ENCODE measurements at regions not wholly inside any gene's neighbourhood (a gene's known extent, or its start where the extent isn't known, plus 50 kb on each side); places are given as distances from the start of the nearest gene placed in this dataset.

GRCh38 chr10:130409931-130410330 lies 273.7 kb downstream of the GLRX3 start:
- H3K4me3 ChIP-seq (ENCODE audit: insufficient read depth, low read depth, low read length, poor library complexity, severe bottlenecking): no peak overlapping the region
- no peaks in the 10 kb centered on the region for H3K9me3 ChIP-seq (ENCODE audit: control insufficient read depth, low read length)
- H3K27ac ChIP-seq (ENCODE audit: insufficient read depth, low read length, poor library complexity, severe bottlenecking): no peak overlapping the region
- H3K36me3 ChIP-seq (ENCODE audit: control insufficient read depth, insufficient read depth, low read length): no peaks in the 10 kb centered on the region
- no peaks in the 10 kb centered on the region for H3K27me3 ChIP-seq (replicated peaks; ENCODE audit: control insufficient read depth, insufficient read depth, low read length, poor library complexity, severe bottlenecking)
- no peaks in the 10 kb centered on the region for H3K4me1 ChIP-seq (ENCODE audit: control insufficient read depth, insufficient read depth, low read length, poor library complexity, severe bottlenecking)
- no peak for DNase-seq

GRCh38 chr10:130411496-130412085 lies 275.4 kb downstream of the GLRX3 start:
- DNase-seq: no peak

GRCh38 chr10:130412317-130412716 lies 276.1 kb downstream of the GLRX3 start:
- Histone ChIP-seq H3K27ac (ENCODE audit: insufficient read depth, low read length, poor library complexity, severe bottlenecking) (no peak overlapping the region), H3K27me3 (replicated peaks; ENCODE audit: control insufficient read depth, insufficient read depth, low read length, poor library complexity, severe bottlenecking) (no peaks in the 10 kb centered on the region), H3K4me3 (ENCODE audit: insufficient read depth, low read depth, low read length, poor library complexity, severe bottlenecking) (no peak overlapping the region), H3K4me1 (ENCODE audit: control insufficient read depth, insufficient read depth, low read length, poor library complexity, severe bottlenecking) (no peaks in the 10 kb centered on the region), H3K9me3 (ENCODE audit: control insufficient read depth, low read length) (no peaks in the 10 kb centered on the region), H3K36me3 (ENCODE audit: control insufficient read depth, insufficient read depth, low read length) (no peaks in the 10 kb centered on the region)
- DNase-seq: no peak

More at GRCh38 chr10:130411496-130412085, 275.4 kb downstream of the GLRX3 start:
- no peaks in the 10 kb centered on the region for H3K36me3 ChIP-seq (ENCODE audit: control insufficient read depth, insufficient read depth, low read length)
- no peak overlapping the region for H3K4me3 ChIP-seq (ENCODE audit: insufficient read depth, low read depth, low read length, poor library complexity, severe bottlenecking)
- no peaks in the 10 kb centered on the region for H3K9me3 ChIP-seq (ENCODE audit: control insufficient read depth, low read length)
- H3K27ac ChIP-seq (ENCODE audit: insufficient read depth, low read length, poor library complexity, severe bottlenecking): no peak overlapping the region
- no peaks in the 10 kb centered on the region for H3K27me3 ChIP-seq (replicated peaks; ENCODE audit: control insufficient read depth, insufficient read depth, low read length, poor library complexity, severe bottlenecking)
- H3K4me1 ChIP-seq (ENCODE audit: control insufficient read depth, insufficient read depth, low read length, poor library complexity, severe bottlenecking): no peaks in the 10 kb centered on the region

GRCh38 chr10:130416334-130417150 lies 280.4 kb downstream of the GLRX3 start:
- Histone ChIP-seq H3K36me3 (ENCODE audit: control insufficient read depth, insufficient read depth, low read length) (no peaks in the 10 kb centered on the region), H3K27ac (ENCODE audit: insufficient read depth, low read length, poor library complexity, severe bottlenecking) (no peak overlapping the region), H3K9me3 (ENCODE audit: control insufficient read depth, low read length) (no peaks in the 10 kb centered on the region), H3K27me3 (replicated peaks; ENCODE audit: control insufficient read depth, insufficient read depth, low read length, poor library complexity, severe bottlenecking) (no peaks in the 10 kb centered on the region), H3K4me1 (ENCODE audit: control insufficient read depth, insufficient read depth, low read length, poor library complexity, severe bottlenecking) (no peaks in the 10 kb centered on the region), H3K4me3 (ENCODE audit: insufficient read depth, low read depth, low read length, poor library complexity, severe bottlenecking) (no peak overlapping the region)
- DNase-seq: no peak

GRCh38 chr10:130418731-130419130 lies 282.5 kb downstream of the GLRX3 start:
- Histone ChIP-seq H3K9me3 (ENCODE audit: control insufficient read depth, low read length) (no peaks in the 10 kb centered on the region), H3K4me1 (ENCODE audit: control insufficient read depth, insufficient read depth, low read length, poor library complexity, severe bottlenecking) (no peaks in the 10 kb centered on the region), H3K27ac (ENCODE audit: insufficient read depth, low read length, poor library complexity, severe bottlenecking) (no peak overlapping the region), H3K4me3 (ENCODE audit: insufficient read depth, low read depth, low read length, poor library complexity, severe bottlenecking) (no peak overlapping the region), H3K36me3 (ENCODE audit: control insufficient read depth, insufficient read depth, low read length) (no peaks in the 10 kb centered on the region), H3K27me3 (replicated peaks; ENCODE audit: control insufficient read depth, insufficient read depth, low read length, poor library complexity, severe bottlenecking) (no peaks in the 10 kb centered on the region)
- no peak for DNase-seq

GRCh38 chr10:130421909-130422308 lies 285.7 kb downstream of the GLRX3 start:
- Histone ChIP-seq H3K4me3 (ENCODE audit: insufficient read depth, low read depth, low read length, poor library complexity, severe bottlenecking) (no peak overlapping the region), H3K27me3 (replicated peaks; ENCODE audit: control insufficient read depth, insufficient read depth, low read length, poor library complexity, severe bottlenecking) (no peaks in the 10 kb centered on the region), H3K9me3 (ENCODE audit: control insufficient read depth, low read length) (no peaks in the 10 kb centered on the region), H3K27ac (ENCODE audit: insufficient read depth, low read length, poor library complexity, severe bottlenecking) (no peak overlapping the region), H3K36me3 (ENCODE audit: control insufficient read depth, insufficient read depth, low read length) (no peaks in the 10 kb centered on the region), H3K4me1 (ENCODE audit: control insufficient read depth, insufficient read depth, low read length, poor library complexity, severe bottlenecking) (no peaks in the 10 kb centered on the region)
- DNase-seq: no peak

- Histone ChIP-seq H3K4me1 (ENCODE audit: control insufficient read depth, insufficient read depth, low read length, poor library complexity, severe bottlenecking) (no peaks in the 10 kb centered on the region), H3K27ac (ENCODE audit: insufficient read depth, low read length, poor library complexity, severe bottlenecking) (no peak overlapping the region), H3K9me3 (ENCODE audit: control insufficient read depth, low read length) (no peaks in the 10 kb centered on the region), H3K4me3 (ENCODE audit: insufficient read depth, low read depth, low read length, poor library complexity, severe bottlenecking) (no peak overlapping the region), H3K27me3 (replicated peaks; ENCODE audit: control insufficient read depth, insufficient read depth, low read length, poor library complexity, severe bottlenecking) (no peaks in the 10 kb centered on the region), H3K36me3 (ENCODE audit: control insufficient read depth, insufficient read depth, low read length) (no peaks in the 10 kb centered on the region)
- DNase-seq: no peak
Observed at GRCh38 chr10:130422366-130423324, 286.5 kb downstream of the GLRX3 start.

- no peaks in the 10 kb centered on the region for H3K27me3 ChIP-seq (replicated peaks; ENCODE audit: control insufficient read depth, insufficient read depth, low read length, poor library complexity, severe bottlenecking)
- H3K9me3 ChIP-seq (ENCODE audit: control insufficient read depth, low read length): no peaks in the 10 kb centered on the region
- no peaks in the 10 kb centered on the region for H3K36me3 ChIP-seq (ENCODE audit: control insufficient read depth, insufficient read depth, low read length)
- no peak overlapping the region for H3K4me3 ChIP-seq (ENCODE audit: insufficient read depth, low read depth, low read length, poor library complexity, severe bottlenecking)
- DNase-seq: no peak
- H3K27ac ChIP-seq (ENCODE audit: insufficient read depth, low read length, poor library complexity, severe bottlenecking): no peak overlapping the region
- no peaks in the 10 kb centered on the region for H3K4me1 ChIP-seq (ENCODE audit: control insufficient read depth, insufficient read depth, low read length, poor library complexity, severe bottlenecking)
Observed at GRCh38 chr10:130423455-130424305, 287.5 kb downstream of the GLRX3 start.

GRCh38 chr10:130424418-130424817 lies 288.2 kb downstream of the GLRX3 start:
- Histone ChIP-seq H3K4me3 (ENCODE audit: insufficient read depth, low read depth, low read length, poor library complexity, severe bottlenecking) (no peak overlapping the region), H3K27me3 (replicated peaks; ENCODE audit: control insufficient read depth, insufficient read depth, low read length, poor library complexity, severe bottlenecking) (no peaks in the 10 kb centered on the region), H3K36me3 (ENCODE audit: control insufficient read depth, insufficient read depth, low read length) (no peaks in the 10 kb centered on the region), H3K9me3 (ENCODE audit: control insufficient read depth, low read length) (no peaks in the 10 kb centered on the region), H3K27ac (ENCODE audit: insufficient read depth, low read length, poor library complexity, severe bottlenecking) (no peak overlapping the region), H3K4me1 (ENCODE audit: control insufficient read depth, insufficient read depth, low read length, poor library complexity, severe bottlenecking) (no peaks in the 10 kb centered on the region)
- DNase-seq: no peak

Measured in effector memory CD4-positive, alpha-beta T cell (primary cell).